ENCODE measurements at regions not wholly inside any gene's neighbourhood (a gene's known extent, or its start where the extent isn't known, plus 50 kb on each side); places are given as distances from the start of the nearest gene placed in this dataset.

DNA sequence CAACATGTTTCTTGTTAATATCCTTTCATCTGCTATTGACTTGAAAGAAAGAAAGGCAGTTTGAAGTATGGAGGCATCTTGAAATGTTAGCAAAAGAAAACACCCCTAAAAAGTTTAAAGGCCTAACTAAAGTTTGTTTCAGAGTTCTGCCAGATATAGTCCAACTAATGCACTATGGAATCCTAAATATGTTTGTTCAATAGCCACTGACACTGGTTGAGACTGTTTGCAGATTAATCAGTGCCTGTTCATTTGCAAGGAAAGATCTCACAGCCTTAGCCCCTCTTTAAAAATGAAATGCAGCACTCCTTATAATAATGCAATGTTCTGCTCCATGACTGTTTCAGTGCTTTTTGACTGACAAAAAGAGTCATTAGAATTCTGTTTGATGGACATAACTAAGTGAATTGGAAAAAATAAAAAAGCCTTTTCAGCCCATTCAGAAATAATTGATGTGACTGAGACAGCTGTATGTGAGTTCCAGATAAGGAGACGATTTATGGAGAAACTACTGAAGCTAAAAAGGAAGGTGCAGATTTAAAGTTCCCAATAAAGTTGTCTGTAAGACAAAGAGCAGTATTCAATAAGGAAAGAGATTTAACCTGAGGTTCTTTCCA, 192.0 kb downstream of the PCDH7 start:
- TF ChIP-seq, protein P1, sequence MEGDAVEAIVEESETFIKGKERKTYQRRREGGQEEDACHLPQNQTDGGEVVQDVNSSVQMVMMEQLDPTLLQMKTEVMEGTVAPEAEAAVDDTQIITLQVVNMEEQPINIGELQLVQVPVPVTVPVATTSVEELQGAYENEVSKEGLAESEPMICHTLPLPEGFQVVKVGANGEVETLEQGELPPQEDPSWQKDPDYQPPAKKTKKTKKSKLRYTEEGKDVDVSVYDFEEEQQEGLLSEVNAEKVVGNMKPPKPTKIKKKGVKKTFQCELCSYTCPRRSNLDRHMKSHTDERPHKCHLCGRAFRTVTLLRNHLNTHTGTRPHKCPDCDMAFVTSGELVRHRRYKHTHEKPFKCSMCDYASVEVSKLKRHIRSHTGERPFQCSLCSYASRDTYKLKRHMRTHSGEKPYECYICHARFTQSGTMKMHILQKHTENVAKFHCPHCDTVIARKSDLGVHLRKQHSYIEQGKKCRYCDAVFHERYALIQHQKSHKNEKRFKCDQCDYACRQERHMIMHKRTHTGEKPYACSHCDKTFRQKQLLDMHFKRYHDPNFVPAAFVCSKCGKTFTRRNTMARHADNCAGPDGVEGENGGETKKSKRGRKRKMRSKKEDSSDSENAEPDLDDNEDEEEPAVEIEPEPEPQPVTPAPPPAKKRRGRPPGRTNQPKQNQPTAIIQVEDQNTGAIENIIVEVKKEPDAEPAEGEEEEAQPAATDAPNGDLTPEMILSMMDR (IDR thresholded peaks at IDR 0.05; ENCODE audit: poor library complexity), result no peak
- no peak for TF ChIP-seq EZH2 (IDR thresholded peaks at IDR 0.05; ENCODE audit: borderline replicate concordance)
